ENCODE measurements at regions not wholly inside any gene's neighbourhood (a gene's known extent, or its start where the extent isn't known, plus 50 kb on each side); places are given as distances from the start of the nearest gene placed in this dataset.
"Not testable (repeated sequence)": the region's sequence is repeated elsewhere in the genome, so short reads cannot be mapped to it uniquely, and the experiment has no call there.

GRCh38 chr2:181790716-181791649 is 100.5 kb upstream of the ITPRID2 start:
- no peak for TF ChIP-seq CTCF (IDR thresholded peaks at IDR 0.05; ENCODE audit: extremely low read depth, missing control alignments)
- peak; percentile 10 for DNase-seq (ENCODE audit: low spot score)

GRCh38 chr2:181792906-181793305 is 98.6 kb upstream of the ITPRID2 start:
- DNase-seq (ENCODE audit: low spot score), result no peak
- TF ChIP-seq CTCF (IDR thresholded peaks at IDR 0.05; ENCODE audit: extremely low read depth, missing control alignments), result no peak

GRCh38 chr2:181798022-181798421 is 93.5 kb upstream of the ITPRID2 start:
- no peak for TF ChIP-seq CTCF (IDR thresholded peaks at IDR 0.05; ENCODE audit: extremely low read depth, missing control alignments)
- no peak for DNase-seq (ENCODE audit: low spot score)

- DNase-seq (ENCODE audit: low spot score), result not testable (repeated sequence)
Observed at GRCh38 chr2:181802300-181802699, 89.2 kb upstream of the ITPRID2 start.

- DNase-seq (ENCODE audit: low spot score), result not testable (repeated sequence)
Observed at GRCh38 chr2:181803903-181804799, 87.4 kb upstream of the ITPRID2 start.

- TF ChIP-seq CTCF (IDR thresholded peaks at IDR 0.05; ENCODE audit: extremely low read depth, missing control alignments), result no peak
- no peak for DNase-seq (ENCODE audit: low spot score)
Observed at GRCh38 chr2:181805228-181806038, 86.1 kb upstream of the ITPRID2 start.

GRCh38 chr2:181806039-181806392 is 85.5 kb upstream of the ITPRID2 start:
- TF ChIP-seq CTCF (IDR thresholded peaks at IDR 0.05; ENCODE audit: extremely low read depth, missing control alignments), result no peak
- DNase-seq (ENCODE audit: low spot score), result no peak

- no peak for DNase-seq (ENCODE audit: low spot score)
- no peak for TF ChIP-seq CTCF (IDR thresholded peaks at IDR 0.05; ENCODE audit: extremely low read depth, missing control alignments)
Observed at GRCh38 chr2:181807526-181807925, 84.0 kb upstream of the ITPRID2 start.

All from GM20000 (cell line).